ENCODE measurements at regions not wholly inside any gene's neighbourhood (a gene's known extent, or its start where the extent isn't known, plus 50 kb on each side); places are given as distances from the start of the nearest gene placed in this dataset.
"Not testable (repeated sequence)": the region's sequence is repeated elsewhere in the genome, so short reads cannot be mapped to it uniquely, and the experiment has no call there.

GRCh38 chr13:65585346-65585745, 1644.8 kb downstream of the PCDH9 start:
- no peak for FAIRE-seq
- WGBS, 3 donors: 82 to 83% (median 83%) methylated on average over 10 of the region's 10 CpGs
- no peaks in the 10 kb centered on the region for H3K9me3 ChIP-seq (ENCODE audit: control insufficient read depth in 2 of 2, insufficient read depth in 1 of 2, low read depth in 1 of 2, low read length in 1 of 2)
- no peak overlapping the region for H3K4me3 ChIP-seq (ENCODE audit: low read depth in 1 of 3, low read length in 3 of 3)
- no peaks in the 10 kb centered on the region for H3K27me3 ChIP-seq (ENCODE audit: control insufficient read depth in 3 of 3, insufficient read depth in 3 of 3, low read length in 3 of 3)
- DNase-seq: no peak
- no peaks in the 10 kb centered on the region for H3K36me3 ChIP-seq (ENCODE audit: control insufficient read depth in 3 of 3, insufficient read depth in 2 of 3, low read depth in 1 of 3, low read length in 3 of 3)
- H3K4me1 ChIP-seq (ENCODE audit: control insufficient read depth in 3 of 3, insufficient read depth in 2 of 3, low read depth in 1 of 3, low read length in 2 of 3): no peaks in the 10 kb centered on the region
- H3K27ac ChIP-seq (ENCODE audit: low read depth in 1 of 3, low read length in 2 of 3): no peak overlapping the region

GRCh38 chr13:65584126-65584525, 1646.0 kb downstream of the PCDH9 start:
- no peaks in the 10 kb centered on the region for H3K36me3 ChIP-seq (ENCODE audit: control insufficient read depth in 3 of 3, insufficient read depth in 2 of 3, low read depth in 1 of 3, low read length in 3 of 3)

GRCh38 chr13:65582160-65582559, 1648.0 kb downstream of the PCDH9 start:
- no peak overlapping the region for H3K27ac ChIP-seq (ENCODE audit: low read depth in 1 of 3, low read length in 2 of 3)
- DNase-seq: no peak
- H3K4me3 ChIP-seq (ENCODE audit: low read depth in 1 of 3, low read length in 3 of 3): no peak overlapping the region
- no peaks in the 10 kb centered on the region for H3K27me3 ChIP-seq (ENCODE audit: control insufficient read depth in 3 of 3, insufficient read depth in 3 of 3, low read length in 3 of 3)
- no peak for FAIRE-seq
- no peaks in the 10 kb centered on the region for H3K9me3 ChIP-seq (ENCODE audit: control insufficient read depth in 2 of 2, insufficient read depth in 1 of 2, low read depth in 1 of 2, low read length in 1 of 2)
- no peaks in the 10 kb centered on the region for H3K36me3 ChIP-seq (ENCODE audit: control insufficient read depth in 3 of 3, insufficient read depth in 2 of 3, low read depth in 1 of 3, low read length in 3 of 3)
- no peaks in the 10 kb centered on the region for H3K4me1 ChIP-seq (ENCODE audit: control insufficient read depth in 3 of 3, insufficient read depth in 2 of 3, low read depth in 1 of 3, low read length in 2 of 3)

More at GRCh38 chr13:65584126-65584525, 1646.0 kb downstream of the PCDH9 start:
- Histone ChIP-seq H3K4me3 (ENCODE audit: low read depth in 1 of 3, low read length in 3 of 3) (no peak overlapping the region), H3K9me3 (ENCODE audit: control insufficient read depth in 2 of 2, insufficient read depth in 1 of 2, low read depth in 1 of 2, low read length in 1 of 2) (no peaks in the 10 kb centered on the region), H3K4me1 (ENCODE audit: control insufficient read depth in 3 of 3, insufficient read depth in 2 of 3, low read depth in 1 of 3, low read length in 2 of 3) (no peaks in the 10 kb centered on the region), H3K27me3 (ENCODE audit: control insufficient read depth in 3 of 3, insufficient read depth in 3 of 3, low read length in 3 of 3) (no peaks in the 10 kb centered on the region), H3K27ac (ENCODE audit: low read depth in 1 of 3, low read length in 2 of 3) (no peak overlapping the region)
- DNase-seq: no peak
- 52 to 60% (median 54%) methylated on average over 2 of the region's 2 CpGs for WGBS, 3 donors
- FAIRE-seq: no peak

- not testable (repeated sequence) for H3K36me3 ChIP-seq (ENCODE audit: control insufficient read depth in 3 of 3, insufficient read depth in 2 of 3, low read depth in 1 of 3, low read length in 3 of 3); H3K4me3 ChIP-seq (ENCODE audit: low read depth in 1 of 3, low read length in 3 of 3); DNase-seq; H3K9me3 ChIP-seq (ENCODE audit: control insufficient read depth in 2 of 2, insufficient read depth in 1 of 2, low read depth in 1 of 2, low read length in 1 of 2); H3K27ac ChIP-seq (ENCODE audit: low read depth in 1 of 3, low read length in 2 of 3); FAIRE-seq; H3K27me3 ChIP-seq (ENCODE audit: control insufficient read depth in 3 of 3, insufficient read depth in 3 of 3, low read length in 3 of 3); H3K4me1 ChIP-seq (ENCODE audit: control insufficient read depth in 3 of 3, insufficient read depth in 2 of 3, low read depth in 1 of 3, low read length in 2 of 3)
- 71 to 78% (median 72%) methylated on average over 4 to 5 of the region's 5 CpGs for WGBS, 3 donors
Measured at GRCh38 chr13:65564561-65564960, 1665.6 kb downstream of the PCDH9 start.

- WGBS, 3 donors: 64 to 84% (median 71%) methylated on average over 3 of the region's 3 CpGs
- no peak for FAIRE-seq
Measured at GRCh38 chr13:65562305-65562704, 1667.8 kb downstream of the PCDH9 start.

GRCh38 chr13:65560936-65561335, 1669.2 kb downstream of the PCDH9 start:
- H3K27ac ChIP-seq (ENCODE audit: low read depth in 1 of 3, low read length in 2 of 3): no peak overlapping the region
- FAIRE-seq (peak; percentile 95), DNase-seq (no peak)
- H3K4me1 ChIP-seq (ENCODE audit: control insufficient read depth in 3 of 3, insufficient read depth in 2 of 3, low read depth in 1 of 3, low read length in 2 of 3): no peaks in the 10 kb centered on the region
- 60 to 86% (median 62%) methylated on average over 1 of the region's 1 CpG for WGBS, 3 donors
- no peak overlapping the region for H3K4me3 ChIP-seq (ENCODE audit: low read depth in 1 of 3, low read length in 3 of 3)
- H3K27me3 ChIP-seq (ENCODE audit: control insufficient read depth in 3 of 3, insufficient read depth in 3 of 3, low read length in 3 of 3): no peaks in the 10 kb centered on the region
- H3K9me3 ChIP-seq (ENCODE audit: control insufficient read depth in 2 of 2, insufficient read depth in 1 of 2, low read depth in 1 of 2, low read length in 1 of 2): peaks cover 0 to 5% of the 10 kb centered on the region in 2 donors
- no peaks in the 10 kb centered on the region for H3K36me3 ChIP-seq (ENCODE audit: control insufficient read depth in 3 of 3, insufficient read depth in 2 of 3, low read depth in 1 of 3, low read length in 3 of 3)

More at GRCh38 chr13:65562305-65562704, 1667.8 kb downstream of the PCDH9 start:
- DNase-seq: no peak
- peaks cover 0 to 5% of the 10 kb centered on the region in 2 donors for H3K9me3 ChIP-seq (ENCODE audit: control insufficient read depth in 2 of 2, insufficient read depth in 1 of 2, low read depth in 1 of 2, low read length in 1 of 2)
- H3K27ac ChIP-seq (ENCODE audit: low read depth in 1 of 3, low read length in 2 of 3): no peak overlapping the region
- H3K4me1 ChIP-seq (ENCODE audit: control insufficient read depth in 3 of 3, insufficient read depth in 2 of 3, low read depth in 1 of 3, low read length in 2 of 3): no peaks in the 10 kb centered on the region
- H3K27me3 ChIP-seq (ENCODE audit: control insufficient read depth in 3 of 3, insufficient read depth in 3 of 3, low read length in 3 of 3): no peaks in the 10 kb centered on the region
- H3K4me3 ChIP-seq (ENCODE audit: low read depth in 1 of 3, low read length in 3 of 3): no peak overlapping the region
- no peaks in the 10 kb centered on the region for H3K36me3 ChIP-seq (ENCODE audit: control insufficient read depth in 3 of 3, insufficient read depth in 2 of 3, low read depth in 1 of 3, low read length in 3 of 3)

GRCh38 chr13:65555962-65556361, 1674.2 kb downstream of the PCDH9 start:
- WGBS, 3 donors: 84 to 88% (median 85%) methylated on average over 2 of the region's 2 CpGs
- no peak overlapping the region for H3K4me3 ChIP-seq (ENCODE audit: low read depth in 1 of 3, low read length in 3 of 3)
- DNase-seq: no peak

GRCh38 chr13:65553096-65553727, 1676.9 kb downstream of the PCDH9 start:
- H3K36me3 ChIP-seq (ENCODE audit: control insufficient read depth in 3 of 3, insufficient read depth in 2 of 3, low read depth in 1 of 3, low read length in 3 of 3): no peaks in the 10 kb centered on the region
- 49 to 59% (median 52%) methylated on average over 5 of the region's 5 CpGs for WGBS, 3 donors
- no peak overlapping the region for H3K27ac ChIP-seq (ENCODE audit: low read depth in 1 of 3, low read length in 2 of 3)
- DNase-seq (no peak), FAIRE-seq (no peak)
- H3K4me3 ChIP-seq (ENCODE audit: low read depth in 1 of 3, low read length in 3 of 3): no peak overlapping the region
- H3K27me3 ChIP-seq (ENCODE audit: control insufficient read depth in 3 of 3, insufficient read depth in 3 of 3, low read length in 3 of 3): no peaks in the 10 kb centered on the region
- peaks cover 0 to 14% of the 10 kb centered on the region in 2 donors for H3K9me3 ChIP-seq (ENCODE audit: control insufficient read depth in 2 of 2, insufficient read depth in 1 of 2, low read depth in 1 of 2, low read length in 1 of 2)
- H3K4me1 ChIP-seq (ENCODE audit: control insufficient read depth in 3 of 3, insufficient read depth in 2 of 3, low read depth in 1 of 3, low read length in 2 of 3): no peaks in the 10 kb centered on the region

More at GRCh38 chr13:65555962-65556361, 1674.2 kb downstream of the PCDH9 start:
- H3K4me1 ChIP-seq (ENCODE audit: control insufficient read depth in 3 of 3, insufficient read depth in 2 of 3, low read depth in 1 of 3, low read length in 2 of 3): no peaks in the 10 kb centered on the region
- H3K36me3 ChIP-seq (ENCODE audit: control insufficient read depth in 3 of 3, insufficient read depth in 2 of 3, low read depth in 1 of 3, low read length in 3 of 3): no peaks in the 10 kb centered on the region
- H3K27me3 ChIP-seq (ENCODE audit: control insufficient read depth in 3 of 3, insufficient read depth in 3 of 3, low read length in 3 of 3): no peaks in the 10 kb centered on the region
- no peak for FAIRE-seq
- H3K9me3 ChIP-seq (ENCODE audit: control insufficient read depth in 2 of 2, insufficient read depth in 1 of 2, low read depth in 1 of 2, low read length in 1 of 2): peaks cover 0 to 19% of the 10 kb centered on the region in 2 donors
- no peak overlapping the region for H3K27ac ChIP-seq (ENCODE audit: low read depth in 1 of 3, low read length in 2 of 3)

GRCh38 chr13:65551208-65551607, 1678.9 kb downstream of the PCDH9 start:
- no peak overlapping the region for H3K27ac ChIP-seq (ENCODE audit: low read depth in 1 of 3, low read length in 2 of 3)
- FAIRE-seq (no peak), DNase-seq (no peak)
- no peaks in the 10 kb centered on the region for H3K36me3 ChIP-seq (ENCODE audit: control insufficient read depth in 3 of 3, insufficient read depth in 2 of 3, low read depth in 1 of 3, low read length in 3 of 3)
- no peaks in the 10 kb centered on the region for H3K27me3 ChIP-seq (ENCODE audit: control insufficient read depth in 3 of 3, insufficient read depth in 3 of 3, low read length in 3 of 3)
- H3K4me1 ChIP-seq (ENCODE audit: control insufficient read depth in 3 of 3, insufficient read depth in 2 of 3, low read depth in 1 of 3, low read length in 2 of 3): no peaks in the 10 kb centered on the region
- H3K9me3 ChIP-seq (ENCODE audit: control insufficient read depth in 2 of 2, insufficient read depth in 1 of 2, low read depth in 1 of 2, low read length in 1 of 2): peaks cover 0 to 14% of the 10 kb centered on the region in 2 donors
- no peak overlapping the region for H3K4me3 ChIP-seq (ENCODE audit: low read depth in 1 of 3, low read length in 3 of 3)
